ENCODE measurements at regions not wholly inside any gene's neighbourhood (a gene's known extent, or its start where the extent isn't known, plus 50 kb on each side); places are given as distances from the start of the nearest gene placed in this dataset.

GRCh38 chr11:24181395-24182047 lies 315.3 kb upstream of the LUZP2 start:
- TF ChIP-seq CTCF (IDR thresholded peaks at IDR 0.05; ENCODE audit: low read length) (no peak), EZH2phosphoT487 (IDR thresholded peaks at IDR 0.05; ENCODE audit: low read length) (no peak), EZH2 (optimal IDR thresholded peaks at IDR 0.05; ENCODE audit: low read depth, low read length) (no peak)

Measured in MM.1S (cell line).